Astrocyte of the hippocampus (primary cell): ENCODE measurements at regions not wholly inside any gene's neighbourhood (a gene's known extent, or its start where the extent isn't known, plus 50 kb on each side); places are given as distances from the start of the nearest gene placed in this dataset.
A peak's percentile ranks its signal among the peaks of the same experiment; 100 is the strongest.
"Not testable (repeated sequence)": the region's sequence is repeated elsewhere in the genome, so short reads cannot be mapped to it uniquely, and the experiment has no call there.

Experiments
- DNase-seq: peaks from one replicate; pipeline ENCODE4 v3.0.0; 2011; ENCODE audit warnings: low read depth, low spot score

DNA sequence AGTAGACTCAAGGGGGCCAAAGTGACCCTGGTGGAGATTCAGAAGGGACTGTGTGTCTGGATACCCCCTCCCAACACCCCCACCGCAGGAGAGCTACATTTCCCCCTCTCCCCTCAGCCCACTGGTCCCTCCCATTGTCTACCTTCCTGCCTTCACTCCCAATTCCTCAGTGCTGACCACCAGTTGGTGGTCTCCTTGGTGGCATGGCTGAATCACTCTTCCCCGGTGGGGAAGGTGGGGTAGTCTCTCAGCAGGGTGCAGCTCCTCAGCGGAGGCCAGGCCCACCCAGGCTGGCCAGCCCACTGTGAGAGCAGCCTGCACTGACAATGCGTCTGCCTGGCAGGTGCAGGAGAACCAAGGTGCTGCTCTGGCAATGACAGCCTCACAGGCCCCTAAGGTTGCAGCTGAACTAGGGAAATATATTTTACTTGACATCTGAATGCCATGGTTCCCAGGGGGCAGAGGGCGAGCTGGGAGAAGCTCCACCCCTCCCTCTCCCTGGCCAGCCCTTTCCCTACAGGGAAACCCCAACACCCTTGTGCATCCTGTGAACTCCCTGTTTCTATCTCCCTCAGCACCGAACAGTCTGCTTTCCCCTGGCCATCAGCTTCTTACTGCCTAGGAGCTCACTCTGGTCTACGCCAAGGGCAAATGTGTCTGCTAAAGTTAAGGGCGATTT lies 62.6 kb upstream of the PAX8 start:
- DNase-seq: no peak

- no peak for DNase-seq
Observed at GRCh38 chr2:113337809-113338208, 59.1 kb upstream of the PAX8 start.

DNA sequence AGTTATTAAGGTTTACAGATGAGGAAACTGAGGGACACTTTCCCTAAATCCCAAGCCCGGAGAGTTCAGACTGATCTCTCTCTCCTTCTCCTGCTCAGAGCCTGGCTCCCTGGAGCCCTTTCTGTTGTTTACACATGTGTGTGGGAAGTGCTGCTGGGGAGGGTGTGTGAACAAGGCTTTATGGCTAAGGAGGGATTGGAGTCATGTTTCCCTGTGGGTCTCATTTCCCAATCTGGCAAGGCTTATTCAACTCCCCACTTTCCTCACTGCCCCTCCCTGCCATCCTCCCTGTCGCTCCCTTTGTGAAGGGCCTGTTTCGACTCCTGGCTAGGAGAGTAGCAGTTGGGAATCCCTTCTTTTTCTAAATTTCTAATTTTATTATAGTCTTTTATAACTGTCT lies 57.3 kb upstream of the PAX8 start:
- DNase-seq: not testable (repeated sequence)

- DNase-seq: no peak
Observed at GRCh38 chr2:113334147-113334546, 55.4 kb upstream of the PAX8 start.

DNA sequence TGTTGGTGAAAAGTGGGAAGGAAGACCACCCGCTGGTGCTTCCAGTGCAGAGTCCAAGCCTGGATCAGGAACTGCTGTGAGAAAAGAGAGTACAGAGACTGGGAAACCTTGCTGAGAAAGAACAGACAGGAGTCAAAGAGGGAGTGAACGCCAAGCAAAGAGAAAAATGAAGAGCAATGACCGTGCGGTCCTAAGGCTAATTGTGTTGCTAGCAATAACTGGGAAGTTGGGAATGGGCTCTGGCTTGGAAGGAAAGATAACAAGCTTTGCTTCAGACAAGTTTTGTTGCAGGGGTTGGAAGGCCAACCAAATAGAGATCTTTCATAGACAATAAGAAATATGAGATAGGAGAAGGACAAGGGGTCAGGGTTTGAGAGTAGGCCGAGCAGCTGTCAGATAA lies 55.0 kb upstream of the PAX8 start:
- DNase-seq: not testable (repeated sequence)

- peak; percentile 55 for DNase-seq
Observed at GRCh38 chr2:113330060-113330767, 51.5 kb upstream of the PAX8 start.

- peak; percentile 58 for DNase-seq
Observed at GRCh38 chr2:113328973-113329372, 50.3 kb upstream of the PAX8 start.

DNA sequence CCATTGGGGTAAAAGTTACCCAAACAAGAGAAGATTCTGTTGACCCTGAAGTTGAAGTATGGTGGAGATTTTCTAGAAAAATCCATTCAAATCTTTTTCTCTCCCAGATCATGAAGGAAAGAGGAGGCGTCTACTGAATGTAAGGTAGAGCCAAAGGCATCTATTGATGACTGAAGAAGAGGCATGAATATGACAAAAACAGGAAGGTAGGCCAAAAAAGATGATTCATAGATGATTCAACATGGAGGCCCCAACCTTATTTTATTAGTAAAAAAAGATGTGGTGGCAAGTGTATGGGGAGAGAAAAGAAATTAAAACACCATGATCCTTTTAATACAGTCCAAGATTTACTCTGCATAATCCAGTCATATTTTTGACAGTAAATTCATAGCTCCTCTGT lies 49.9 kb upstream of the PAX8 start:
- not testable (repeated sequence) for DNase-seq
